Liver (tissue), 3 donors: ENCODE measurements at regions not wholly inside any gene's neighbourhood (a gene's known extent, or its start where the extent isn't known, plus 50 kb on each side); places are given as distances from the start of the nearest gene placed in this dataset.

Experiments used
- CTCF ChIP-seq: fragments of 150-350 bp; IDR thresholded peaks from 2 replicates; pipeline ENCODE4 v1.5.1; 2017; ENCODE audit warnings: improper control_type of control experiment, low read depth, low read length; ENCODE audit not compliant: missing input control
- EGR1 ChIP-seq, 2 donors: IDR thresholded peaks; 2 replicates each; pipeline ENCODE4 v1.6.1; 2016 to 2018; ENCODE audit warnings: antibody characterized with exemption in 2 of 2, low read depth in 2 of 2
- HNF4G ChIP-seq: IDR thresholded peaks from 2 replicates; pipeline ENCODE4 v1.6.1; 2016; ENCODE audit warnings: antibody characterized with exemption
- MAX ChIP-seq: IDR thresholded peaks from 2 replicates; pipeline ENCODE4 v1.6.1; 2016; ENCODE audit warnings: antibody characterized with exemption
- RAD21 ChIP-seq, 2 donors: IDR thresholded peaks; 2 replicates each; pipeline ENCODE4 v1.6.1; 2016; ENCODE audit warnings: antibody characterized with exemption in 2 of 2, mild to moderate bottlenecking in 2 of 2
- RXRA ChIP-seq, 2 donors: IDR thresholded peaks; 2 replicates each; pipeline ENCODE4 v1.6.1; 2017 to 2018; ENCODE audit warnings: antibody characterized with exemption in 2 of 2, mild to moderate bottlenecking in 1 of 2
- ZBTB33 ChIP-seq: IDR thresholded peaks from 2 replicates; pipeline ENCODE4 v1.6.1; 2016; ENCODE audit warnings: antibody characterized with exemption
- TF ChIP-seq, protein P1 (sequence below): IDR thresholded peaks from 2 replicates; pipeline ENCODE4 v1.6.1; 2016; ENCODE audit warnings: antibody characterized with exemption, mild to moderate bottlenecking
- donor health status: healthy.
- donor health status: healthy.

GRCh38 chr9:36488389-36488756 lies 84.3 kb upstream of the MELK start:
- TF ChIP-seq MAX (no peak), CTCF (no peak), EGR1 (IDR thresholded peaks at IDR 0.05; ENCODE audit: low read depth in 2 of 2) (no peak), RAD21 (IDR thresholded peaks at IDR 0.05) (no peak), RXRA (IDR thresholded peaks at IDR 0.05) (no peak), ZBTB33 (no peak), HNF4G (no peak)
- TF ChIP-seq, protein P1, sequence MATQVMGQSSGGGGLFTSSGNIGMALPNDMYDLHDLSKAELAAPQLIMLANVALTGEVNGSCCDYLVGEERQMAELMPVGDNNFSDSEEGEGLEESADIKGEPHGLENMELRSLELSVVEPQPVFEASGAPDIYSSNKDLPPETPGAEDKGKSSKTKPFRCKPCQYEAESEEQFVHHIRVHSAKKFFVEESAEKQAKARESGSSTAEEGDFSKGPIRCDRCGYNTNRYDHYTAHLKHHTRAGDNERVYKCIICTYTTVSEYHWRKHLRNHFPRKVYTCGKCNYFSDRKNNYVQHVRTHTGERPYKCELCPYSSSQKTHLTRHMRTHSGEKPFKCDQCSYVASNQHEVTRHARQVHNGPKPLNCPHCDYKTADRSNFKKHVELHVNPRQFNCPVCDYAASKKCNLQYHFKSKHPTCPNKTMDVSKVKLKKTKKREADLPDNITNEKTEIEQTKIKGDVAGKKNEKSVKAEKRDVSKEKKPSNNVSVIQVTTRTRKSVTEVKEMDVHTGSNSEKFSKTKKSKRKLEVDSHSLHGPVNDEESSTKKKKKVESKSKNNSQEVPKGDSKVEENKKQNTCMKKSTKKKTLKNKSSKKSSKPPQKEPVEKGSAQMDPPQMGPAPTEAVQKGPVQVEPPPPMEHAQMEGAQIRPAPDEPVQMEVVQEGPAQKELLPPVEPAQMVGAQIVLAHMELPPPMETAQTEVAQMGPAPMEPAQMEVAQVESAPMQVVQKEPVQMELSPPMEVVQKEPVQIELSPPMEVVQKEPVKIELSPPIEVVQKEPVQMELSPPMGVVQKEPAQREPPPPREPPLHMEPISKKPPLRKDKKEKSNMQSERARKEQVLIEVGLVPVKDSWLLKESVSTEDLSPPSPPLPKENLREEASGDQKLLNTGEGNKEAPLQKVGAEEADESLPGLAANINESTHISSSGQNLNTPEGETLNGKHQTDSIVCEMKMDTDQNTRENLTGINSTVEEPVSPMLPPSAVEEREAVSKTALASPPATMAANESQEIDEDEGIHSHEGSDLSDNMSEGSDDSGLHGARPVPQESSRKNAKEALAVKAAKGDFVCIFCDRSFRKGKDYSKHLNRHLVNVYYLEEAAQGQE, result no peak
